ENCODE measurements at regions not wholly inside any gene's neighbourhood (a gene's known extent, or its start where the extent isn't known, plus 50 kb on each side); places are given as distances from the start of the nearest gene placed in this dataset.

DNA sequence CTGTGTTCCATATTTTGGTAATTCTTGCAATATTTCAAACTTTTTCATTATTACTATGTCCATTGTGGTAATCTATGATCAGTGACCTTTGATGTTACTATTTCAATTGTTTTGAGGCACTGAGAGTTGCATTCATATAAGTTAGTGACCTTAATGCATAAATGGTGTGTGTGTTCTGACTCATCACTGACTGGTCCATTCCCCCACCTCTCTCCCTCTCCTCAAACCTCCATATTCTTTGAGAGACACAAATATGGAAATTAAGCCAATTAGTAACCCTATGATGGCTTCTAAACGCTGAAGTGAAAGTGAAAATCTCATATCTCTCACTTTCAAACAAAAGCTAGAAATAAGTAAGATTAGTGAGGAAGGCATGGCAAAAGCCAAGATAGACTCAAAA is 739.6 kb downstream of the CCSER2 start:
- no peak overlapping the region for H3K27ac ChIP-seq (ENCODE audit: extremely low read depth, low read depth, low read length)
- ChIA-PET POLR2A (no interaction called here), CTCF (interaction anchor here (0.7 kb wide), 1 partner anchor 331 kb away, joined by 3 read pairs; no protein-coding TSS in a partner anchor)
- no peaks in the 10 kb centered on the region for H3K36me3 ChIP-seq (ENCODE audit: control insufficient read depth in 2 of 2, insufficient read depth in 1 of 2, low read length in 2 of 2)
- no peaks in the 10 kb centered on the region for H3K4me1 ChIP-seq (ENCODE audit: control insufficient read depth, insufficient read depth, low read length)
- TF ChIP-seq, protein P1, sequence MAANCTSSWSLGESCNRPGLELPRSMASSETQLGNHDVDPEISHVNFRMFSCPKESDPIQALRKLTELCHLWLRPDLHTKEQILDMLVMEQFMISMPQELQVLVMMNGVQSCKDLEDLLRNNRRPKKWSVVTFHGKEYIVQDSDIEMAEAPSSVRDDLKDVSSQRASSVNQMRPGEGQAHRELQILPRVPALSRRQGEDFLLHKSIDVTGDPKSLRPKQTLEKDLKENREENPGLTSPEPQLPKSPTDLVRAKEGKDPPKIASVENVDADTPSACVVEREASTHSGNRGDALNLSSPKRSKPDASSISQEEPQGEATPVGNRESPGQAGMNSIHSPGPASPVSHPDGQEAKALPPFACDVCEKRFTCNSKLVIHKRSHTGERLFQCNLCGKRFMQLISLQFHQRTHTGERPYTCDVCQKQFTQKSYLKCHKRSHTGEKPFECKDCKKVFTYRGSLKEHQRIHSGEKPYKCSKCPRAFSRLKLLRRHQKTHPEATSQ (tag by site-specific recombination; IDR thresholded peaks at IDR 0.05), result no peak
- no peak for TF ChIP-seq SP3 (tag by site-specific recombination; IDR thresholded peaks at IDR 0.05)
- TF ChIP-seq, protein P2, sequence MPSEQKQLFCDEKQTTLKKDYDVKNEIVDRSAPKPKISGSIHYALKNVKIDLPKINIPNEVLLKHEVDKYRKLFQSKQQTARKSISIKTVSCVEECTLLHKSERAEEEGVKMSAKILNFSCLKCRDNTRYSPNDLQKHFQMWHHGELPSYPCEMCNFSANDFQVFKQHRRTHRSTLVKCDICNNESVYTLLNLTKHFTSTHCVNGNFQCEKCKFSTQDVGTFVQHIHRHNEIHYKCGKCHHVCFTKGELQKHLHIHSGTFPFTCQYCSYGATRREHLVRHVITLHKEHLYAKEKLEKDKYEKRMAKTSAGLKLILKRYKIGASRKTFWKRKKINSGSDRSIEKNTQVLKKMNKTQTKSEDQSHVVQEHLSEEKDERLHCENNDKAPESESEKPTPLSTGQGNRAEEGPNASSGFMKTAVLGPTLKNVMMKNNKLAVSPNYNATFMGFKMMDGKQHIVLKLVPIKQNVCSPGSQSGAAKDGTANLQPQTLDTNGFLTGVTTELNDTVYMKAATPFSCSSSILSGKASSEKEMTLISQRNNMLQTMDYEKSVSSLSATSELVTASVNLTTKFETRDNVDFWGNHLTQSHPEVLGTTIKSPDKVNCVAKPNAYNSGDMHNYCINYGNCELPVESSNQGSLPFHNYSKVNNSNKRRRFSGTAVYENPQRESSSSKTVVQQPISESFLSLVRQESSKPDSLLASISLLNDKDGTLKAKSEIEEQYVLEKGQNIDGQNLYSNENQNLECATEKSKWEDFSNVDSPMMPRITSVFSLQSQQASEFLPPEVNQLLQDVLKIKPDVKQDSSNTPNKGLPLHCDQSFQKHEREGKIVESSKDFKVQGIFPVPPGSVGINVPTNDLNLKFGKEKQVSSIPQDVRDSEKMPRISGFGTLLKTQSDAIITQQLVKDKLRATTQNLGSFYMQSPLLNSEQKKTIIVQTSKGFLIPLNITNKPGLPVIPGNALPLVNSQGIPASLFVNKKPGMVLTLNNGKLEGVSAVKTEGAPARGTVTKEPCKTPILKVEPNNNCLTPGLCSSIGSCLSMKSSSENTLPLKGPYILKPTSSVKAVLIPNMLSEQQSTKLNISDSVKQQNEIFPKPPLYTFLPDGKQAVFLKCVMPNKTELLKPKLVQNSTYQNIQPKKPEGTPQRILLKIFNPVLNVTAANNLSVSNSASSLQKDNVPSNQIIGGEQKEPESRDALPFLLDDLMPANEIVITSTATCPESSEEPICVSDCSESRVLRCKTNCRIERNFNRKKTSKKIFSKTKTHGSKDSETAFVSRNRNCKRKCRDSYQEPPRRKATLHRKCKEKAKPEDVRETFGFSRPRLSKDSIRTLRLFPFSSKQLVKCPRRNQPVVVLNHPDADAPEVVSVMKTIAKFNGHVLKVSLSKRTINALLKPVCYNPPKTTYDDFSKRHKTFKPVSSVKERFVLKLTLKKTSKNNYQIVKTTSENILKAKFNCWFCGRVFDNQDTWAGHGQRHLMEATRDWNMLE (tag by site-specific recombination; conservative IDR thresholded peaks at IDR 0.05; ENCODE audit: low read depth), result no peak
- no peak for TF ChIP-seq ZBTB1 (tag by site-specific recombination; IDR thresholded peaks at IDR 0.05)
- no peak for TF ChIP-seq BCL11B (tag by site-specific recombination; IDR thresholded peaks at IDR 0.05; ENCODE audit: low read depth)
- H3K9me3 ChIP-seq (ENCODE audit: control insufficient read depth, insufficient read depth, low read depth, low read length), result no peaks in the 10 kb centered on the region
- no peak overlapping the region for H3K4me3 ChIP-seq (ENCODE audit: low read depth, low read length)

DNA sequence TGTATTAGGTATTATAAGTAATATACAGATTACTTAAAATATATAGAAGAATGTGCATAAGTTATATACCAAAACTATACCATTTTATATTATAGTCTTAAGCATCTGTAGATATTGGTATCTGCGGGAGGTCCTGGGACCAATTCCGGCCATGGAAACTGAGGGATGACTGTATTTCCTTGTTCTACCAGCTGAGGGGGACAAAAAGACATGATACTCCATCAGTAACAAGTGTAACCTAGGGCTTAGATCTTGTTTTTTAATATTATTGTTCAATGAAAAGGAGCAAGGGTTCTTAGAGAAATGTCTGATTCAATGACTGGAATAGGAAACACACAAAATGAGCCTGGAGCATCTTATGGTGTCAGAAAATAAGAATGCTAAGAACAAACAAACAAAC is 752.5 kb downstream of the CCSER2 start:
- Histone ChIP-seq H3K4me1 (ENCODE audit: control insufficient read depth, insufficient read depth, low read length) (no peaks in the 10 kb centered on the region), H3K27ac (ENCODE audit: extremely low read depth, low read depth, low read length) (no peak overlapping the region), H3K9me3 (ENCODE audit: control insufficient read depth, insufficient read depth, low read depth, low read length) (no peaks in the 10 kb centered on the region), H3K4me3 (ENCODE audit: low read depth, low read length) (no peak overlapping the region), H3K36me3 (ENCODE audit: control insufficient read depth in 2 of 2, insufficient read depth in 1 of 2, low read length in 2 of 2) (no peaks in the 10 kb centered on the region)
- ChIA-PET CTCF (no interaction called here), POLR2A (no interaction called here)
- TF ChIP-seq ZNF350 (tag by site-specific recombination; IDR thresholded peaks at IDR 0.05) (no peak), EGR2 (tag by site-specific recombination; IDR thresholded peaks at IDR 0.05; ENCODE audit: low read depth) (no peak), ZNF707 (tag by site-specific recombination; IDR thresholded peaks at IDR 0.05) (no peak), ZNF221 (tag by site-specific recombination; IDR thresholded peaks at IDR 0.05; ENCODE audit: borderline replicate concordance) (no peak), ZNF133 (tag by site-specific recombination; IDR thresholded peaks at IDR 0.05) (no peak), ZNF530 (tag by site-specific recombination; IDR thresholded peaks at IDR 0.05; ENCODE audit: low read depth) (no peak), ZFP3 (tag by site-specific recombination; IDR thresholded peaks at IDR 0.05; ENCODE audit: low read depth) (no peak), GLIS1 (tag by site-specific recombination; IDR thresholded peaks at IDR 0.05) (no peak), ZNF394 (tag by site-specific recombination; IDR thresholded peaks at IDR 0.05; ENCODE audit: borderline replicate concordance) (no peak), ZNF10 (tag by site-specific recombination; IDR thresholded peaks at IDR 0.05) (no peak), ZNF341 (tag by site-specific recombination; IDR thresholded peaks at IDR 0.05; ENCODE audit: low read depth) (no peak), ZNF521 (tag by site-specific recombination; IDR thresholded peaks at IDR 0.05) (no peak), ZNF175 (tag by site-specific recombination; IDR thresholded peaks at IDR 0.05) (no peak), ZNF184 (tag by site-specific recombination; IDR thresholded peaks at IDR 0.05) (no peak), ZNF501 (tag by site-specific recombination; IDR thresholded peaks at IDR 0.05) (no peak), ZBTB21 (tag by site-specific recombination; IDR thresholded peaks at IDR 0.05) (no peak), ZNF146 (tag by site-specific recombination; IDR thresholded peaks at IDR 0.05) (no peak)
- TF ChIP-seq, protein P3, sequence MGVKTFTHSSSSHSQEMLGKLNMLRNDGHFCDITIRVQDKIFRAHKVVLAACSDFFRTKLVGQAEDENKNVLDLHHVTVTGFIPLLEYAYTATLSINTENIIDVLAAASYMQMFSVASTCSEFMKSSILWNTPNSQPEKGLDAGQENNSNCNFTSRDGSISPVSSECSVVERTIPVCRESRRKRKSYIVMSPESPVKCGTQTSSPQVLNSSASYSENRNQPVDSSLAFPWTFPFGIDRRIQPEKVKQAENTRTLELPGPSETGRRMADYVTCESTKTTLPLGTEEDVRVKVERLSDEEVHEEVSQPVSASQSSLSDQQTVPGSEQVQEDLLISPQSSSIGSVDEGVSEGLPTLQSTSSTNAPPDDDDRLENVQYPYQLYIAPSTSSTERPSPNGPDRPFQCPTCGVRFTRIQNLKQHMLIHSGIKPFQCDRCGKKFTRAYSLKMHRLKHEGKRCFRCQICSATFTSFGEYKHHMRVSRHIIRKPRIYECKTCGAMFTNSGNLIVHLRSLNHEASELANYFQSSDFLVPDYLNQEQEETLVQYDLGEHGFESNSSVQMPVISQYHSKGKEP (tag by site-specific recombination; IDR thresholded peaks at IDR 0.05), result no peak
- TF ChIP-seq, protein P4, sequence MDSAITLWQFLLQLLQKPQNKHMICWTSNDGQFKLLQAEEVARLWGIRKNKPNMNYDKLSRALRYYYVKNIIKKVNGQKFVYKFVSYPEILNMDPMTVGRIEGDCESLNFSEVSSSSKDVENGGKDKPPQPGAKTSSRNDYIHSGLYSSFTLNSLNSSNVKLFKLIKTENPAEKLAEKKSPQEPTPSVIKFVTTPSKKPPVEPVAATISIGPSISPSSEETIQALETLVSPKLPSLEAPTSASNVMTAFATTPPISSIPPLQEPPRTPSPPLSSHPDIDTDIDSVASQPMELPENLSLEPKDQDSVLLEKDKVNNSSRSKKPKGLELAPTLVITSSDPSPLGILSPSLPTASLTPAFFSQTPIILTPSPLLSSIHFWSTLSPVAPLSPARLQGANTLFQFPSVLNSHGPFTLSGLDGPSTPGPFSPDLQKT (IDR thresholded peaks at IDR 0.05; ENCODE audit: borderline replicate concordance, low read depth, low read length), result no peak
- TF ChIP-seq, protein P5, sequence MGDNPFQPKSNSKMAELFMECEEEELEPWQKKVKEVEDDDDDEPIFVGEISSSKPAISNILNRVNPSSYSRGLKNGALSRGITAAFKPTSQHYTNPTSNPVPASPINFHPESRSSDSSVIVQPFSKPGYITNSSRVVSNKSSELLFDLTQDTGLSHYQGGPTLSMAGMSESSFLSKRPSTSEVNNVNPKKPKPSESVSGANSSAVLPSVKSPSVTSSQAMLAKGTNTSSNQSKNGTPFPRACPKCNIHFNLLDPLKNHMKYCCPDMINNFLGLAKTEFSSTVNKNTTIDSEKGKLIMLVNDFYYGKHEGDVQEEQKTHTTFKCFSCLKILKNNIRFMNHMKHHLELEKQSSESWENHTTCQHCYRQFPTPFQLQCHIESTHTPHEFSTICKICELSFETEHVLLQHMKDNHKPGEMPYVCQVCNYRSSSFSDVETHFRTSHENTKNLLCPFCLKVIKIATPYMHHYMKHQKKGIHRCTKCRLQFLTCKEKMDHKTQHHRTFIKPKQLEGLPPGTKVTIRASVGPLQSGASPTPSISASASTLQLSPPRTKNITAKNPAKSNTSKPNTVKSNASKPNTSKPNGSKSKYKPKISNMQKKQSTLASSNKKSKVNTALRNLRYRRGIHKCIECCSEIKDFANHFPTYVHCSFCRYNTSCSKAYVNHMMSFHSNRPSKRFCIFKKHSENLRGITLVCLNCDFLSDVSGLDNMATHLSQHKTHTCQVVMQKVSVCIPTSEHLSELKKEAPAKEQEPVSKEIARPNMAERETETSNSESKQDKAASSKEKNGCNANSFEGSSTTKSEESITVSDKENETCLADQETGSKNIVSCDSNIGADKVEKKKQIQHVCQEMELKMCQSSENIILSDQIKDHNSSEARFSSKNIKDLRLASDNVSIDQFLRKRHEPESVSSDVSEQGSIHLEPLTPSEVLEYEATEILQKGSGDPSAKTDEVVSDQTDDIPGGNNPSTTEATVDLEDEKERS (tag by site-specific recombination; IDR thresholded peaks at IDR 0.05), result no peak
